Prostate gland (tissue), 2 donors: ENCODE measurements at regions not wholly inside any gene's neighbourhood (a gene's known extent, or its start where the extent isn't known, plus 50 kb on each side); places are given as distances from the start of the nearest gene placed in this dataset.
"Not testable (repeated sequence)": the region's sequence is repeated elsewhere in the genome, so short reads cannot be mapped to it uniquely, and the experiment has no call there.

Source experiments
- DNase-seq: peaks from one replicate; pipeline ENCODE4 v3.0.0-alpha.2; 2019; ENCODE audit warnings: low spot score
- H3K27ac ChIP-seq, 2 donors: fragments of 200-600 bp; sonication (generic); 2 replicates each; pipeline ENCODE4 v1.5.1; 2017 to 2019
- H3K27me3 ChIP-seq: fragments of 200-600 bp; sonication (generic); replicated peaks from 2 replicates; pipeline ENCODE4 v1.5.1; 2019; ENCODE audit not compliant: insufficient read depth
- H3K36me3 ChIP-seq, 2 donors: fragments of 200-600 bp; sonication (generic); 1 replicate in 1 of 2; 2 replicates in 1 of 2; pipeline versions ENCODE4 v1.5.1 to v1.8.1; 2017 to 2019
- H3K4me1 ChIP-seq: fragments of 200-600 bp; sonication (generic); replicated peaks from 2 replicates; pipeline ENCODE4 v1.5.1; 2019
- H3K4me3 ChIP-seq, 2 donors: fragments of 200-600 bp; sonication (generic); 2 replicates each; pipeline ENCODE4 v1.5.1; 2017 to 2019
- H3K9me3 ChIP-seq: fragments of 200-600 bp; sonication (generic); 2 replicates; pipeline ENCODE4 v1.5.1; 2017
- POLR2A ChIP-seq: fragments of 450-650 bp; IDR thresholded peaks from one replicate; pipeline ENCODE4 v1.6.1; 2016; ENCODE audit warnings: antibody characterized with exemption, mild to moderate bottlenecking
- POLR2AphosphoS5 ChIP-seq: sonication (generic); formaldehyde crosslinking; IDR thresholded peaks from one replicate; pipeline ENCODE4 v1.6.1; 2017; ENCODE audit warnings: antibody characterized with exemption
- WGBS: methylation state at CpG from one replicate; pipeline ENCODE4 v1.1.5; 2018; 5-methylcytosine and 5-hydroxymethylcytosine counted together
- intact Hi-C: fragments of 100-400 bp; cut with DNase I; formaldehyde crosslinking; loops from one replicate; pipeline ENCODE4 v1.14.2; 2022
- TF ChIP-seq, protein P1 (sequence below), 4 experiments: fragments of 200-600 bp in 2 of 4; fragments of 450-650 bp in 2 of 4; sonication (generic) in 2 of 4; IDR thresholded peaks; 1 replicate in 3 of 4; 2 replicates in 1 of 4; pipeline ENCODE4 v1.5.1; 2016 to 2019; ENCODE audit warnings: antibody characterized with exemption in 4 of 4, mild to moderate bottlenecking in 2 of 4, moderate library complexity in 2 of 4

DNA sequence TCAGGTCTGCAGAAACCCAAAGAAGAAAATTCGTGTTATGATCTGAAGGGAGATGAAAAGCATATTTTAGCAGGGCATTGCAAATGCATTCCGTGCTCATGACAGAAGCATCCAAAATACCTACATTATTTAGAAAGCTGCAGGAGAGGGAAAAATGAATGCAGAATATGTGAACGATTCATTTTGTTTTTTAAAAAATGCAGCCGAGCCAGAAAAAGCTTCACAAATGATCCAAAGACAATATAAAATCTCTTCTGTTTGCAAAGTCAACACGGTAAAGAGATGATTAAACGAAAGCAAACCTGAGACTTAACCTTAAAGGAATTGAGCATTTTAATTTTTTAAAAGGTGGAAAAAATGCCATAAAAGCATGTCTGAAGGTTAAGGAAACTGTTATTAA lies 136.1 kb upstream of the SULF2 start:
- WGBS, result 28% methylated on average over 6 of the region's 6 CpGs
- TF ChIP-seq POLR2AphosphoS5 (no peak), POLR2A (no peak)
- TF ChIP-seq, protein P1, sequence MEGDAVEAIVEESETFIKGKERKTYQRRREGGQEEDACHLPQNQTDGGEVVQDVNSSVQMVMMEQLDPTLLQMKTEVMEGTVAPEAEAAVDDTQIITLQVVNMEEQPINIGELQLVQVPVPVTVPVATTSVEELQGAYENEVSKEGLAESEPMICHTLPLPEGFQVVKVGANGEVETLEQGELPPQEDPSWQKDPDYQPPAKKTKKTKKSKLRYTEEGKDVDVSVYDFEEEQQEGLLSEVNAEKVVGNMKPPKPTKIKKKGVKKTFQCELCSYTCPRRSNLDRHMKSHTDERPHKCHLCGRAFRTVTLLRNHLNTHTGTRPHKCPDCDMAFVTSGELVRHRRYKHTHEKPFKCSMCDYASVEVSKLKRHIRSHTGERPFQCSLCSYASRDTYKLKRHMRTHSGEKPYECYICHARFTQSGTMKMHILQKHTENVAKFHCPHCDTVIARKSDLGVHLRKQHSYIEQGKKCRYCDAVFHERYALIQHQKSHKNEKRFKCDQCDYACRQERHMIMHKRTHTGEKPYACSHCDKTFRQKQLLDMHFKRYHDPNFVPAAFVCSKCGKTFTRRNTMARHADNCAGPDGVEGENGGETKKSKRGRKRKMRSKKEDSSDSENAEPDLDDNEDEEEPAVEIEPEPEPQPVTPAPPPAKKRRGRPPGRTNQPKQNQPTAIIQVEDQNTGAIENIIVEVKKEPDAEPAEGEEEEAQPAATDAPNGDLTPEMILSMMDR (IDR thresholded peaks at IDR 0.05), result no peak

DNA sequence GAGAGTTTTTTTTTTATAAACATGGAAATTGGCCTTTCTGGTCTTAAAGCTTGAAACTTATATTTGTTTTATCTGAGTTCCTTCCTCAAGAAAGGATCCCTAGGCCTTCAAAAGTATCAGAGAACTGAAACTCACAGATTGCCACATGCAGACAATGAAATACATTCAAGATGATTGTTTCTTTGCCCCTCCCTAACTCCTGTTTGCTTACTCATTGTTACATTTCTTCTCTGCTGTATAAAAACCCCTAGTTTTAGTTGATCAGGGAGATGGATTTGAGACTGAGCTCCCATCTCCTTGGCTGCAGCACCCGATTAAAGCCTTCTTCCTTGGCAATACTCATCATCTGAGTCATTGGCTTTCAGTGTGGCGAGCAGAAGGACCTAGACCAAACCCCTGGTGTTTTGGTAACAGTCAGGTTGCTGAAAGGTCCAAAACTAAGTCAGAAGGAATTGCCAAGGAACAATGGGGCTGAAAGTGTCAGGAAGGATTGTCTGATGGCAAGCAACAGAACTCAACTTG lies 132.3 kb upstream of the SULF2 start:
- H3K36me3 ChIP-seq, result no peaks in the 10 kb centered on the region
- H3K4me1 ChIP-seq, result no peaks in the 10 kb centered on the region
- DNase-seq, result no peak
- H3K27ac ChIP-seq, result no peak overlapping the region
- H3K27me3 ChIP-seq, result no peaks in the 10 kb centered on the region
- no peaks in the 10 kb centered on the region for H3K9me3 ChIP-seq
- H3K4me3 ChIP-seq, result no peak overlapping the region
- intact Hi-C loops, result no loop called here
- 94% methylated on average over 2 of the region's 2 CpGs for WGBS
- TF ChIP-seq POLR2AphosphoS5 (no peak), POLR2A (no peak)
- TF ChIP-seq, protein P1 (IDR thresholded peaks at IDR 0.05), result no peak

More for the DNA sequence above, 136.1 kb upstream of the SULF2 start:
- intact Hi-C loops, result loop anchor here (10.0 kb wide), 3 partner anchors 197 to 673 kb away; no protein-coding TSS in a partner anchor
- no peak for DNase-seq
- Histone ChIP-seq H3K4me3 (no peak overlapping the region), H3K27ac (no peak overlapping the region), H3K36me3 (no peaks in the 10 kb centered on the region), H3K9me3 (no peaks in the 10 kb centered on the region), H3K4me1 (no peaks in the 10 kb centered on the region), H3K27me3 (no peaks in the 10 kb centered on the region)

DNA sequence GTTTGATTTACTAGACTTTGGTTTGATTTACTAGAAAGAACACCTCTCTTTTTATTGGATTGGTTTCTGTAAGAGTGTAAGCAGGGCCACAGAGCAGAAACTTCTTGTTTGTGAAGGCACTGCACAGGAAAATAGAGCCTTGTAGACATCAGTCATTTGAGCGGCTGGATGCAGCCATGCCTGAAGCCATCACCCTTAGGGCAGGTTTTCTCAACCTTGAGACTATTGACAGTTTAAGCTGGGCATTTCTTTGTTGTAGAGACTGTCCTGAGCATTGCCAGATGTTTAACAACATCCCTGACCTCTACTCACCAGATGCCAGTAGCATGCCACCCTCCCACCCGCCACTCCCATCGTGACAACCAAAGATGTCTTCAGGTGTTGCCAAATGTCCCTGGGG lies 130.2 kb upstream of the SULF2 start:
- no peak overlapping the region for H3K4me3 ChIP-seq
- TF ChIP-seq POLR2A, result no peak
- 96% methylated on average over 3 of the region's 3 CpGs for WGBS
- H3K36me3 ChIP-seq, result no peaks in the 10 kb centered on the region
- intact Hi-C loops, result no loop called here
- no peaks in the 10 kb centered on the region for H3K9me3 ChIP-seq
- DNase-seq, result no peak
- H3K27ac ChIP-seq, result no peak overlapping the region
- no peaks in the 10 kb centered on the region for H3K27me3 ChIP-seq
- H3K4me1 ChIP-seq, result no peaks in the 10 kb centered on the region

DNA sequence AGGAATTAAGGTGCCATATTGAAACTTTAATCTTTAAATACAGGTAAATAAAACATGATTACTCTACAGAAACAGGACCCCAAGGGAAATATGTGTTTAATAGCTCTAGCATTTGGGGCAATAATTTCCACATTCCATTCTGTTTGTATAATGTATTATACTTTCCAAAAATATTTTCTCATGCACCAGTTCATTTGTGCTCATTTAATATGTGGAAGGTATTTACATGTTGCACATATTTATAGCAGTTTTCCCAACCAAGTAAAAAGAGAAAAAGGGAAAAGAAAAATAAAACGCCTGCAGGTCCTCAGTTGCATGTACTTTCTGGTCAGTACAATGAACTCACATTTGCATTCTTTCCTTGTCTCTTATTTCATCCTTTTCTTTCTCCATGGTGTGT lies 129.5 kb upstream of the SULF2 start:
- Histone ChIP-seq H3K27me3 (no peaks in the 10 kb centered on the region), H3K36me3 (no peaks in the 10 kb centered on the region), H3K27ac (no peak overlapping the region), H3K9me3 (no peaks in the 10 kb centered on the region), H3K4me3 (no peak overlapping the region), H3K4me1 (no peaks in the 10 kb centered on the region)
- intact Hi-C loops, result no loop called here
- TF ChIP-seq, protein P1 (IDR thresholded peaks at IDR 0.05), result no peak
- TF ChIP-seq POLR2A, result no peak
- TF ChIP-seq POLR2AphosphoS5, result no peak
- 34% methylated on average over 1 of the region's 1 CpG for WGBS
- DNase-seq, result no peak

DNA sequence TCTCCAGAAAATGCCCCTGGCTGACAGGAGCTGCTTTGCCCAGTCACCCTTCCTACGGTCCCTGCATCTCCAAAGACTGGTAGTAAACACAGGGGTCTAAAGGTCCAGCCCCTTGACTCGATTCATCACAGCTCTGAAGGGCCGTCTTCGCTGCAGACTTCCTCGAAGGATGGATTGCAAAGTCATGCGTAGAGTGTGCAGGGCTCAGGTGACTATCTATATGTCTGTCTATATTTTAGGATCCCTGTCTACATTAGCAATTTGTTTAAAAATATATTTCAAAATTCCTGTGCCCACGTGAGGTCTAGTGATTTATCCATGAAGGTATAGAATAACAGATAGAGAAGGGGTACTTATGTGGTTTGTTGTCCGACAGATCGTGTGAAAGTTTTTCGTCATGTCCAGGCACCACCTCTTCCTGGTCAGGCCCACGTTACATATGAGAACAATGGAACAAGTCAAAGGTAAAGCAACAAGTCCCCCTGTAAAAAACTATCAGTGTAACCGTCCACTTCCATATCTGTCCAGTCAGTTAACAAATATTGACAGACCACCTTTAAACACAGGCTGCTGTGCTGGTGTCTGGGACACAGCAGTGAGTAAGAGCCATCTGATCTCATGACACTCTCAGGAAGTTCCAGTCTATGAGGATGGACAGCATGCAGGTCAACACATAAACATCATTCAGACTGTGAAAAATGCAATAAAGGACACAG lies 127.7 kb upstream of the SULF2 start:
- WGBS, result 93% methylated on average over 12 of the region's 12 CpGs
- intact Hi-C loops, H3K27me3 ChIP-seq, DNase-seq, H3K4me1 ChIP-seq, H3K4me3 ChIP-seq, H3K36me3 ChIP-seq, H3K27ac ChIP-seq, H3K9me3 ChIP-seq: not testable (repeated sequence)

DNA sequence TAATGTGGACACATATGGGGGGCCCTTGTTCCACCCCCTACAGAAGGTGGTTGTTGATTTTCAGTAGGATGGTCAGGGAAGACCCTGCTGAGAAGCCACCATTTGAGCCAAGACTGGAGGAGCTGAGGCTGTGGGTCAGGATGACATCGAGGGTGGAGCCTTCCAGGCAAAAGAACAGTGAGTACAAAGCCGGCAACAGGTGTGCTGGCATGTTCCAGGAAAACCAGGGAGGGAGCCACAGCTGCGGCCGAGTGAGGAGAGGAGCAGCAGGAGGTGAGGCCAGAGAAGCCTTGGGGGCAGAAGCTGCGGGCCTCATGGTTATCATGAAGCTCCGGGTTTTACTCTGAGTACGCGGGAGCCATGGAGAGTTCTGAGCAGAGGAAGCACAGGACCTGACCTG lies 126.9 kb upstream of the SULF2 start:
- intact Hi-C loops, H3K9me3 ChIP-seq, H3K36me3 ChIP-seq, H3K27ac ChIP-seq, H3K27me3 ChIP-seq, H3K4me3 ChIP-seq, H3K4me1 ChIP-seq: not testable (repeated sequence)
- WGBS, result 47% methylated on average over 8 of the region's 8 CpGs
- peak; percentile 19 for DNase-seq
- peak; percentile 17 for TF ChIP-seq POLR2AphosphoS5

DNA sequence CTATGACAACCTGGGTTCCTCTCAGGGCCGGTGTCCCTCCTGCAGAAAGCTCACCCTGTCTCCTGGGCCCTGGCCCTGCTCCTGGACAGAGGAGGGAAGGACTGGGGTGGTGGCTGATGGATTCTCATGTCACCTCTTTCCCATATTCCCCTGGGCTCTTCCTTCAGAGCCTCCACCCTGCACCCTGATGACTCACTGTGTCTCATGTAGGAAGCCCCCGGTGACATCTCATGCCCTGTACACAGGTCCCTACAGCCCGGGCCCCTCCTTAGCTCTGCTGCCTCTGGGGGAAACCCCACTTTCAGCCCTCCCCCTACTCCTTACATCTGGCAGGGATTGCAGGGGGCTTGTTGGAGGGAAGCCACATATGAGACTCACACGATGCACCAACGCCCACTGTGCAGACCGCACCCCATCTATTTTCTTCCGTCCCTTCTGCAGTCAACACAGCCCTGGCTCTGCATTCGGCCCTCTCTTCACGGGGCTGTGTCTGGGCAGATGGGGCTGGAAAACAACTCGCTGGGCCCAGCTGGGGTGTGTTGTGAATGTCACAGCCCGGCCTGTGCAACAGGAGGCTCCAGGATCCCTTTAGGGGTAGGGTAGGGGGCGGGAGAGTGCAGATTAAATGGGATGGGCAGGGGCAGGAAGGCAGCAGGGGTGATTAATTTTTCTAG lies 124.6 kb upstream of the SULF2 start:
- H3K27ac ChIP-seq, H3K4me1 ChIP-seq, H3K27me3 ChIP-seq, H3K4me3 ChIP-seq, DNase-seq, intact Hi-C loops, H3K9me3 ChIP-seq, H3K36me3 ChIP-seq: not testable (repeated sequence)
- 54% methylated on average over 12 of the region's 12 CpGs for WGBS
